Gastroesophageal sphincter (tissue), 3 donors: ENCODE measurements at regions not wholly inside any gene's neighbourhood (a gene's known extent, or its start where the extent isn't known, plus 50 kb on each side); places are given as distances from the start of the nearest gene placed in this dataset.

Experiments used
- CTCF ChIP-seq, 4 experiments: fragments of 200-600 bp in 2 of 4; fragments of 450-650 bp in 2 of 4; sonication (generic) in 1 of 4; IDR thresholded peaks; one replicate each; pipeline ENCODE4 v1.5.1; 2017 to 2019; ENCODE audit warnings: antibody characterized with exemption in 4 of 4, mild to moderate bottlenecking in 2 of 4, moderate library complexity in 2 of 4
- EP300 ChIP-seq: sonication (generic); formaldehyde crosslinking; IDR thresholded peaks from one replicate; pipeline ENCODE4 v1.6.1; 2017; ENCODE audit warnings: antibody characterized with exemption, mild to moderate bottlenecking

- TF ChIP-seq EP300 (no peak), CTCF (IDR thresholded peaks at IDR 0.05) (no peak)
Observed at GRCh38 chr3:20450611-20451010, 264.6 kb upstream of the SGO1 start.
